ENCODE measurements at regions not wholly inside any gene's neighbourhood (a gene's known extent, or its start where the extent isn't known, plus 50 kb on each side); places are given as distances from the start of the nearest gene placed in this dataset.

DNA sequence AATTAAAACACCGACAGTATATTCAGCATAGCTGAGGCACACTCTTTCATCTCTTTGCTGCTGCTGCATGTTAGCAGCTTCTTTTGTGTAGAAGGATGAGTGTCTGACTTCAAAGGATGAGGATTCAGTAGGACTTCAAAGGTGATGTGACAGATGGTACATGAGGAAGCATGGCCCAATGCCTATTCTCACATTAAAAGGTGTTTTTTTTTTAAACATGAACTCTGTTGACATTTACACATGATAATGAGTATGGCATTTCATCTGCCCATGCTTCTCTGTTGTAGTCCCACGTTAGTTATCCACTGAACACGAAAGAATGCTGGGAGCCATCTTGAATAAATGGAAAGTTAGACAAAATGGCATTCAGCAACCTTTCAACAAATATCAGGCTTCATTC is 1950.8 kb upstream of the PIK3C3 start:
- WGBS (ENCODE audit: insufficient coverage, low coverage, low lambda C conversion rate, missing lambda C conversion rate): 40% methylated on average over 3 of the region's 3 CpGs
- ATAC-seq (no peak), DNase-seq (no peak)
- TF ChIP-seq CTCF (IDR thresholded peaks at IDR 0.05) (no peak), POLR2A (IDR thresholded peaks at IDR 0.05) (no peak)
- Histone ChIP-seq H3K27ac (no peak overlapping the region), H3K4me1 (no peaks in the 10 kb centered on the region), H3K4me3 (no peak overlapping the region), H3K27me3 (no peaks in the 10 kb centered on the region), H3K36me3 (no peaks in the 10 kb centered on the region), H3K9me3 (no peaks in the 10 kb centered on the region)
- intact Hi-C loops (cut with DNase I): no loop called here

DNA sequence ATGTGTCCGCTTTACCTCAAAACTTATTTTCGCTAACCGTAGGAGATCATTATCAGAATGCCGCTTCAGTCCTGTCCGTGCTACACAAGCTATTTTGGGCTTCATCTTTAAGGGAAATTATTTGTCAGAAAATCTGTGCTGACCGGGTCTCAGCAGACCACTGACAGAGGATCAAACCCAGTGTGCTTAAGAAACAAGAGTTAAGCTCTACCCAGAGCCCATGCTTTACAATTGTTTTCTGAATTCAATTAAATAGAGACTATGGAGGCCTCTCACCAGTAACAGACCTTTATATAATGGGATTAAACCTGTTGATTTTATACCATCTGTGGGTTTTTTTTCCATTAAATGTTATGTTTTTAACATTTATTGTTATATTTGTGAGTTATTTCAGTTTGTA is 1956.7 kb upstream of the PIK3C3 start:
- H3K4me3 ChIP-seq: no peak overlapping the region
- no peaks in the 10 kb centered on the region for H3K4me1 ChIP-seq
- DNase-seq: no peak
- TF ChIP-seq POLR2A (IDR thresholded peaks at IDR 0.05) (no peak), CTCF (IDR thresholded peaks at IDR 0.05) (no peak)
- no peaks in the 10 kb centered on the region for H3K27me3 ChIP-seq
- no peak overlapping the region for H3K27ac ChIP-seq
- no peak for ATAC-seq
- 70% methylated on average over 6 of the region's 6 CpGs for WGBS (ENCODE audit: insufficient coverage, low coverage, low lambda C conversion rate, missing lambda C conversion rate)
- no peaks in the 10 kb centered on the region for H3K9me3 ChIP-seq
- H3K36me3 ChIP-seq: no peaks in the 10 kb centered on the region
- intact Hi-C loops (cut with DNase I): no loop called here

GRCh38 chr18:39994498-39994897 is 1960.5 kb upstream of the PIK3C3 start:
- Histone ChIP-seq H3K27me3 (no peaks in the 10 kb centered on the region), H3K9me3 (no peaks in the 10 kb centered on the region), H3K36me3 (no peaks in the 10 kb centered on the region), H3K27ac (no peak overlapping the region), H3K4me3 (no peak overlapping the region), H3K4me1 (no peaks in the 10 kb centered on the region)
- no peak for ATAC-seq
- 62% methylated on average over 2 of the region's 2 CpGs for WGBS (ENCODE audit: insufficient coverage, low coverage, low lambda C conversion rate, missing lambda C conversion rate)
- TF ChIP-seq POLR2A (IDR thresholded peaks at IDR 0.05) (no peak), CTCF (IDR thresholded peaks at IDR 0.05) (no peak)
- no peak for DNase-seq
- intact Hi-C loops (cut with DNase I): no loop called here

- Histone ChIP-seq H3K27me3 (no peaks in the 10 kb centered on the region), H3K4me1 (no peaks in the 10 kb centered on the region), H3K27ac (no peak overlapping the region), H3K9me3 (no peaks in the 10 kb centered on the region), H3K4me3 (no peak overlapping the region), H3K36me3 (no peaks in the 10 kb centered on the region)
- DNase-seq (no peak), ATAC-seq (no peak)
- TF ChIP-seq CTCF (IDR thresholded peaks at IDR 0.05) (no peak), POLR2A (IDR thresholded peaks at IDR 0.05) (no peak)
- intact Hi-C loops (cut with DNase I): no loop called here
- 45% methylated on average over 6 of the region's 6 CpGs for WGBS (ENCODE audit: insufficient coverage, low coverage, low lambda C conversion rate, missing lambda C conversion rate)
These were observed 1963.3 kb upstream of the PIK3C3 start for GRCh38 chr18:39991696-39992265.

DNA sequence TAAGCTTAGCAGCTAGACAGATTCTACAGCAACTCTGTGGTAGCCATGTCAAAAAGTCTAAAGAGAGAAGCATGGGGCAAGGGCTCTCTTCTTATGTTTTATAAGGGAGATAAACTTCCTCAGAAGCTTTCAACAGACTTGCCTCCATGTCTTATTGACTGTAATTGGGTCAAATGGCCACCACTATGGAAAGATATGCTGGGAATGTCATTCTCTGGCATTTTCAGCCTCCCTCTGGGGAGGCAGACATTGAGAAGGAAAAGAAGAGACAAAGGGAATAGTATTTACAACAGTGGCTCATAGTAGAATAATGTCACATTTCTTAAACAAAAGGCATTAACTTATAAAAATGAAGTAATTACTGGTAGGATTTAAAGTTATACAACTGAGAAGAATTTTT is 1964.5 kb upstream of the PIK3C3 start:
- no peak for ATAC-seq

More for the DNA sequence above, 1964.5 kb upstream of the PIK3C3 start:
- no peaks in the 10 kb centered on the region for H3K36me3 ChIP-seq
- H3K4me1 ChIP-seq: no peaks in the 10 kb centered on the region
- no peak overlapping the region for H3K27ac ChIP-seq
- DNase-seq: no peak
- intact Hi-C loops (cut with DNase I): no loop called here
- TF ChIP-seq CTCF (IDR thresholded peaks at IDR 0.05) (no peak), POLR2A (IDR thresholded peaks at IDR 0.05) (no peak)
- H3K27me3 ChIP-seq: no peaks in the 10 kb centered on the region
- H3K4me3 ChIP-seq: no peak overlapping the region
- H3K9me3 ChIP-seq: no peaks in the 10 kb centered on the region
